GM21526 (cell line): ENCODE measurements at regions not wholly inside any gene's neighbourhood (a gene's known extent, or its start where the extent isn't known, plus 50 kb on each side); places are given as distances from the start of the nearest gene placed in this dataset.
"Not testable (repeated sequence)": the region's sequence is repeated elsewhere in the genome, so short reads cannot be mapped to it uniquely, and the experiment has no call there.

ENCODE experiments used
- ATAC-seq: cut with Tn5 transposase; IDR thresholded peaks from one replicate; pipeline ENCODE4 v1.9.1; 2021; ENCODE audit warnings: moderate library complexity; ENCODE audit not compliant: unreplicated experiment, low FRiP score

DNA sequence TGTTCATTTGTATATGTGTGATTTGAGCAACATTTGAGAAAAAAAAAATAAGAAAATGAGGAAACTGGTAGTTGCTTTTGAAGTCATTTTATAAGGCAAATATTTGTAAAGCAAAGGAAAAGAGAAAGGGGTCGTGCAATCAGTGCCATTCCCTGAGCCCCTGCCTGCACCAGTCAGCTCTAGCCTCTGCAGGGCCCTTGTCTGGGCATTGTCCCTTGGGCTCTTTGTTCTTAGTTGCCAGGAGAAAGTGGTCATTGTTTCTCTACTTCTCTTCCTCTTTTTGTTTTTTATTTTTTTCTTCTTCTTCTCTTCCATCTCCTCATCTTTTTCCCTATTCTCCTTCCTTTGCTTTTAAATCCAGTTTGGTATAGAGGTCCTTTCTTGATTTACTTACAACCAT is 175.3 kb upstream of the CREB1 start:
- no peak for ATAC-seq

DNA sequence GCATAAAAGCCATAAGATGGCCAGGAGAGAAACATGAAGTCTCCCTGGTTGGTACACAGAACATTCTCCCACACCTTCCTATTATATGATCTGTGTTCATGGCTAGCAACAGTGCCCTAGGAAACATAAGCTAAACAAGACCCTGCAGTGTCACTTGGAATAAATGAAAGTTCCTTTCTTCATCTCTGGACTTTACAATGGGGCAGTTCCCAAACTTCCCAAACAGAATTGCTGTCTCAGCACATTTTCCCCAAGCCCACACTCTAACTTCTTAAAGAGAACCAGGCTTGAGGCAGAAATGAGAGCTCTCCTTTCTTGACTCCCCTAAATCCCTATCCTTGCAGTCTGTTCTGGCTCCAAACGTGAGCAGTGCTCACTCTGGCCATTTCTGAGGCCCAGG is 173.2 kb upstream of the CREB1 start:
- ATAC-seq, result no peak

DNA sequence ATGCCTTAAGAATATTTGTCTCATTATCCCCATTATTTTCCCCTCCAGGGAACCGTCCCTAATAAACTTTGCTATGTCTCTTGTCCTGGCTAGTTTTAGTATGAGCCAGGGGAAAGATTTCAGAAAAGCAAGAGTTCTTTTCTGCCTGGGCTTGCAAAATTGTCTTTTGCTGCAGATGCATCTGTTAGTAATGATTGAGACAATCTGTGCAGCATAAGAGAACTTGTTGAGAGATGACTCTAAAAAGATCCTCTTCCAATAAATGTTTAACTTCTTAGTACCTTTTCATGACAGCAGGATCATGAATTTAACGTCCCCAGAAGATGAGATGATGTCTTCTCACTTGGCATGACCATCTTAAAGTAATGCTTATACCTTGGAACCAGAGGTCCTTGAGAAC is 172.5 kb upstream of the CREB1 start:
- ATAC-seq, result no peak

DNA sequence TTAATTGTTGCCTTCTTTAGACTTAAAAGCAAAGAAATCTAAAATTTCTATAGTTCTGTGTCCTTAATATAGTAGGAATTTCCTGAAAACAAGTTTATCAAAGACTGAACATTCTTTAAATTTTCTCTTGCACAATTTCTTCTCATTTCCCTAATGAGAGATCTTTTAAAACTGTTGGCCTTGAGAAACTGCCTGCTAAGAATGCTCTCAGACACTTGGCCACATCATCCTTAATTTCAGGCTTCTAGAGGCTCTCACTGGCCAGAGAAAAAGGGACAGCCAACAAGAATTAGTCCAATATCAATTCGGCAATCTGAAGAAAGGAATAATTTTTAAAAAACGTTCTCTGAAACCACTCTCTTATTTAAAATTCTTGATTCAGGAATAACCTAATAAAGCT is 167.0 kb upstream of the CREB1 start:
- no peak for ATAC-seq

DNA sequence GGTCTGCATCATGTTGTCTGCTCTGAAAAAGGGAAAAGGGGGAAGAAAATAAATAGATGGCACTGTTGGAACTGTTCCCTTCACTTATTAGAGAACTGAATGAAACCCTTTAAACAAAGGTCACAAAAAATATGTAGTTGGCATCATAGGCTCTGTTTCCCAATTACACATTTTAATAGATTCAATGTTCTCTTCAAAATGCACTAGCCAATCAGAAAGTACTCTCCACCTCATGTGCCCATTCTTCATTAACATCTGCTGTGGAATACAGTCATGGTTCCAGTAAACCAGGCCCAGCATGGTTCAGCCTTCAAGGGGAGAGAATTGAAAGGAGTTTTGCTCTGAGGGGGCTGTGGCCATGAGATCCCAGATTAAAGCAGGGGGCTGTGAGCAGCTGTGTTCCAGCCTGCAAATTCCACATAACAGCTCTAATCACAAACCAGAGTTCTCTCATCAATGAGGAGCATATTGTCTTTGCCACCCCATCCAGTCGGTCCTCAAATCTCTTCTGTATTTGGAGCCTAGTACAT is 165.9 kb upstream of the CREB1 start:
- ATAC-seq, result no peak

DNA sequence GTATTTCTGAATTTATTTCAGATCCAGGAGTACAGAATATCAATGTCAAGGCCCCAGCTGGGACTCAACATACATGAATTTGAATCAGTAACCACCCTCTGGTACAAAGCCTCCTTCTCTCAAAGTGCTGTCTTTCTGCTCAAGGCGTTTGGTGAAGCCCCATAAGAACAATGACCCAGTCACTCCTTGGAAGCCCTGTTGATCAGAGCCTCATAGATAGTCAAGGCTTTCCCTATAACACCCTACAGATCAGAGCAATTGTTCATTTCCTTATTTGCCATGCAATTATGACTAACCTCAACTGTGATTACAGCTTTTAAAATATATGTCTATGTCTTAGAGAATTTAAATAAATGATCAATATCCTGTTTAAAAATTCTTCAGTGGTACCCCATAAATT is 159.1 kb upstream of the CREB1 start:
- ATAC-seq, result no peak

DNA sequence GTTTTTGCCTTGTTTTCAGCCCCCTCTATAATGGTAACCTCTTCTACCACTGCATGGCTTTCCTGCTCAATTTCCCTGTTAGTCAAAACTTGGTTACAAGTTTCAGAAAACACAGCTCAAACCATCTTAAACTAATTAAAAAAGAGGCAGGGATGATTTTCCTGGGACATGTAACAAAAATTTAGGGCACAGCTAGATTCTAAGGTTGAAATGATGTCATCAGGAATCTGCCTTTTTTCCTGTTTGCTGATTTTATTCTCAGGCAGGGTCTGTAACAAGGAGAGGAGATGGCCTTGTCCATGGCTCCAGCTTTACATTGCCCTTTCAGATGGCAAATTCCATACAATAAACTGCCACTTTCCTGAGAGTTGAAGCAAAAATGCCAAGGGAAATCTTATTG is 157.9 kb upstream of the CREB1 start:
- no peak for ATAC-seq

DNA sequence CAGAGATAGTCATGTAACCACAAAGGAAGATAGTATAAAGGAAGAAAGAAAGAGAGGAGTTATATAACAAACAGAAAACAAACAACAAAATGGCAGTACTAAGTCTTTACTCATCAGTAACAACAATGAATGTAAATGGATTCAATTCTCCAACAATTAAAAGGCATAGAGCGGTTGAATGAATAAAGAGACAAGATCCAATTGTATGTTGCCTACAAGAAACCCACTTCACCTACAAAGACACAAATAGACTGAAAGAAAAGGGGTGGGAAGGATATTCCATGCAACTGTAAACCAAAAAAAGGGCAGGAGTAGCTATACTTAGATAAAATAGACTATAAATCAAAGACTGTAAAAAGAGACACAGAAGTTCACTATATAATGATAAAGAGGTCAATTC is 157.3 kb upstream of the CREB1 start:
- ATAC-seq, result no peak

DNA sequence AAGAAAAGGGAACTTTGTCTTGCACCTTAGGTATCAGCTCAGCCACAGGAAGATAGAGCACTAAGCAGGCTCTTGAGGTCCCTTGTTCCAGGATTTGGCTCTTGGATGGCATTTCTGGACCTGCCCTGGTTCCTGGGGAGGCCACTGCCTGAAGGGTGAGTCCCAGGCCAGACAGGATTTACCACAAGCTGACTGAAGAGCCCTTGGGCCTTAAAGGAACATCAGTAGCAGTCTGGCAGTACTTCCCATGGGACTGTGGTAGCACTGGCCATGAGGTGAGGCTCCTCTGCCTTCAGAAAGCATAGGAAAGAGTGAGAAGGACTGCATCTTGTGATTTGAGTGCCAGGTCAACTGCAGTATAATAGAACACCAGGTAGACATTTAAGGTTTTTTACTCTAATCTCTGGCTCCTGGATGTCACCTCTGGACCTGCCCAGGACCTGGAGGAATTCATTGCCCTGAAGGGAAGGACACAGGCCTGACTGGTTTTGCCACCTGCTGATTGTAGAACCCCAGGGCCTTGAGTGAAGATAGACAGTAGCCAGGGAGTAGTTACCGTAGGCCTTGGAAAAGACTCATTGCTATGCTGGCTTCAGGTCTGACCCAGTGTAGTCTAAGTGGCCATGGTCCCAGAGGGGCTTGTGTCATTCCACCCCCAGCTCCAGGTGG is 154.4 kb upstream of the CREB1 start:
- no peak for ATAC-seq

DNA sequence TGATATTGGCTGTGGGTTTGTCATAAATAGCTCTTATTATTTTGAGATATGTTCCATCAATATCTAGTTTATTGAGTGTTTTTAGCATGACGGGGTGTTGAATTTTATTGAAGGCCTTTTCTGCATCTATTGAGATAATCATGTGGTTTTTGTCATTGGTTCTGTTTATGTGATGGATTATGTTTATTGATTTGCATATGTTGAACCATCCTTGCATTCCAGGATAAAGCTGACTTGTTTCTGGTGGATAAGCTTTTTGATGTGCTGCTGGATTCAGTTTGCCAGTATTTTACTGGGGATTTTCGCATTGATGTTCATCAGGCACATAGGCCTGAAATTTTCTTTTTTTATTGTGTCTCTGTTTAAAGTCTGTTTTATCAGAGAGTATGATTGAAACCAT is 151.1 kb upstream of the CREB1 start:
- not testable (repeated sequence) for ATAC-seq

DNA sequence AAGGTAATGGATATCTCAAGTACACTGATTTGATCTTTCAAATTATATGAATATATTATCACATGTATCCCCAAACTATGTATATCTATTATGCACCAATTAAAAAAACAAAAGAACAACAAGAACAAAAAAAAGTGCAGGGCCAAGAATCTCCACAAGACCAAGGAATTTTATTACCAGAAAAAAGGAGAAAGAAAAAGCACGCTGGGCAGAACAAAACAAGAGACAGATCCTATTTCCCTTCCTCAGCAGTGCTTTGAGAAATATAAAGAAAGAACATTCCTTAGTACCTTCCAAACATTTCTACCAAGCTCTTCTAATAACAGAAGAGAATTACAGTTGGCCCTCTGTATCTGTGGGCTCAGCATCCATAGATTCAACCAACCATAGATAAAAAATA is 144.7 kb upstream of the CREB1 start:
- ATAC-seq, result no peak

DNA sequence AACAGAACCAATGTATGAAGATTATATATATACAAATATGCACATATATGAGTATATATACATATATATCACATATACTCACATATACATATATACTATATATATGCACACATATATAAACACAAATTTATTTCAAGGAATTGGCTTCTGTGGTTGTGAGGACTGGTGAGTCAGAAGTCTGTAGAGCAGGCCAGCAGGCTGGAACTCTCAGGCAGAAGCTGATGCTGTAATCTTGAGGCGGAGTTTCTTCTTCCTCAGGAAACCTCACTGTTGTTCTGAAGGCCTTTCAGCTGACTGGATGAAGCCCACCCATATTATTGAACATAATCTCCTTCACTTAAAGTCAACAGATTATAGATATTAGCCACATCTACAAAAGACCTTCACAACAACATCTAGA is 143.9 kb upstream of the CREB1 start:
- no peak for ATAC-seq

DNA sequence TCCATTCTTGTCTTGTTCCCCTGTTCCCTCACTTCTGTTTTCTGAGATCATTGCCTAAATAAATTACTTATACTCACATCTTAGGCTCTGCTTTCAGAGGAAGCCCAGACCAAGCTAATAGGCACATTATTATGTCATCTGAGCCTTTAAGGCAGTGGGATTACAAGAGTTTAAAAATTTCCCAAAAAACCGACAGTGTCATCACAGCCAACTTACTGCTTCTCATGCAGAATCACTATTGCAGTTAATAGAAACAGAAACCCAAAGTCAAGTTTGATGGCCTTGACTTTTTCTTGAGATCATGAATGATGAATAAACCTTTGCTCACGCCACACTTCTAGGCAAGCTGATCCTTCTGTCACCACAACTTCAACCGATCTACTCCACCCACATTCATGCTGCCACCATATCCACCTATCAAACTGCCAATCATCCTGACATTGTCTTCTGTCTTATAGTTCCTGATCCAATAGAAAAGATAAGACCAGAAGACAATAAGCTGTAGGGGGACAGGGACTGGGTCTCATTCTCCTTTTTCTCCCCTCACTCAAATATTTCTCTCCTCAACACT is 142.7 kb upstream of the CREB1 start:
- ATAC-seq, result no peak

DNA sequence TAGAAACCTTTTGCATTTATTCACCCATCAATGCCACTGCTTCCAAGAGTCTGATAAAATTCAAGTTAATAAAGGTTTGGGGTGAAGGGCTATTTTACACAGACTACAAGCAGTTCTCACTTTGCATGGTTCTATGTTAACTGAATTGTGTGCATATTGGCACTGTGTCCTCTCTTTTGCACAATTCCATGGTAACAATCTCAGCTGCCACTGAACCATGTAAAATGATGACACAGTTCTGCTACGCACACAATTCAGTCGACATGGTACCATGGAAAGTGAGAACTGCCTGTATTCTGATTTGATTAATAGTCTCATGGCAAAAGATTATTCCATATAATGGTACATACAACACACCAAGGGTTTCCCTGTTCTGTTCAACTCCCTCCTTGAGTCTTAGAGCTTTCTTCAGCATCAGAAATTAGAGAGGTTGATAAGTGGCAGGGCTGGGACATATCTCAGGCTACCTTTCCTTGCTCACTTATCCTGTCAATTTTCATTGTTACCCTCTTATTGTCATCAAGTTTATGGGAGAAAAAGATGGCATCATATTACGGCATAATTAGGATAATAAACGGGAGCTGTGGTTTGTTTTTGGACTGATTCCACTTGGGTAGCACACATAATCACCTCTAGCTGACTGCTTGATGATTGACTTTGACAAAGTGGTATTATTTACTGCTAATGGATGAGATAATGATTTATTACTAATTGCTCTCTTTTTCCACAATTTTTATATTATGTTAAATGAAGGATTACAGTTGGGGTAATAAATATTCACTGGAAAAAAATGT is 139.3 kb upstream of the CREB1 start:
- ATAC-seq, result no peak

DNA sequence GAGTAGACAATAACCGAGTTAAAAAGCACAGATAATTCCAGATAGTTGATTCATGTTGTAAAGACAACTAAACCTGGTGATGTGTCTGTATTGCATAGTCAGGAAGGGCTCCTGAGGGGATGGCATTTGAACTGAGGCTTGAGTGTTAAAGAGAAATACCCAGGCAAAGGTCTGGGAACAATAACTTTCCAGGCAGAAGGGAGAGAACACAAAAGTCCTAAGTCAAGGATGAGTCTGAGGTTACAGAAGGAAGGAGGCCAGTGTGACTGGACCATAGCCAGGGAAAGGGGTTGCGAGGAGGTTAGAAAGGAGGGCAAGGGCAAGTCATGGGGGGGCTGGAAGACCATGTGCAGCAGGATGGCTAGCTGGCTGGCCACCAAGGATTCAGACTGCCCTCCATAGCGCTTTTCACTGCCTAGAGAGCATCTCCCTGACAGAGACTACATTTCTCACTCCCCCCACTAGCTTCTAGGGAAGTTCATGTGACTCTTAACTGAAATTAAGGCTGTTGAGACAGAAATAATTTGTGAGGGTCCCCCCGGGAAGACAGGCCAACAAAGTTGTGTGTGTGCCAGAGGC is 135.5 kb upstream of the CREB1 start:
- no peak for ATAC-seq

DNA sequence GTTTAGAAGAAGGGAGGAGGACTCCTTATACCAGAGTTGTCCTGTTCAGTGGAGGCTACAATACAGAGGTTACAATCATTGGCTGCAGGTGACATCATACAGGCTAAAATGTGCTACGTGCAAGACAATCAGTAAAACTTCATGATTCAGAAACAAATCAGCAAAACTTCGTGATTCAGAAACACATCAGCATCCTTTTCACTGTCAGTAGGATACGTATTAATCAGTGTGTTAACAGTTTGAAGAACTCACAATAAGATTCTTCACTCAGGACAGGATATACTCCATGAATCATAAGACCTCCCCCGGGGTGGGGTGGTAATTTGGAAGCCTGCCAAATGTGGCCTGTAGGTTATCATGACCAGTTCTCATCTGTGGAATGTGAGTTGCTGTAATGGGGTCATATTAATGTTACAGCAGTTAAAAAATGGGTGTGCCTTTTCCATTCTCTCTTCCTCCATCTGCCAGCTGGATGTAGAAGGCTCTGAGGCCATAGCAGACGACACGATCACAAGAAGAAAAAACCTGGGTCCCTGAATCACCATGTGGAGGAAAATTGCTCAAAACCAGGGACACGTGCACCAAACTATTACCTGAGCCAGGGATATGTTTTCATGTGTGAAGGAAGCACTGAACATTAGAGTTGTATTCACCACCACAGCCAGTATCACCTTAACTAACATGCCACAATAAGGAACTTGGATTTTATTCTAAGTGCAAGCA is 134.8 kb upstream of the CREB1 start:
- no peak for ATAC-seq

DNA sequence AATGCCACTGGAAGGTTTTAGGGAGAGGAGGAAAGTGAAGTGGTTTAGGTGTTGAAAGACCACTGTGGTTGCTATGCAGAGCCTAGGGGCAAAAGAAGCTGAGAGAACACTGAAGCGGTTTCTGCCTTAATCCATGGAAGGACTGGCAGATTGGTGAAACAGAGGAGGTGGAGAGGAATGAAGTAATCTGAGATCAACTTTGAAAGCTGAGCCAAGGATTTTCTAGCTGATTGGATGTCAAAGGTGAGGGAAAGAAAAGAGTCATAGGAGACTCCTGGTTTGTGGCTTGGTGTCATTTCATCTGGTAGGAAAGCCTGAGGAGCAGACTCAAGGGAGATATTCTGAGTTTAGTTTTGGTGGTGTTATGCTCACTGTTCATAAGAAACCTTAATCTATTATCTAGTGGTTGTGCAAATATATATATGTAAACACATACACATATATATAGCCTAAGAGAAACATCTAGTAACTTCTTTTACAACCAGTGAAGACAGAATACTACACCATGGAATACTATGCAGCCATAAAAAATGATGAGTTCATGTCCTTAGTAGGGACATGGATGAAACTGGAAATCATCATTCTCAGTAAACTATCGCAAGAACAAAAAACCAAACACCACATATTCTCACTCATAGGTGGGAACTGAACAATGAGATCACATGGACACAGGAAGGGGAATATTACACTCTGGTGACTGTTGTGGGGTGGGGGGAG is 134.1 kb upstream of the CREB1 start:
- no peak for ATAC-seq

DNA sequence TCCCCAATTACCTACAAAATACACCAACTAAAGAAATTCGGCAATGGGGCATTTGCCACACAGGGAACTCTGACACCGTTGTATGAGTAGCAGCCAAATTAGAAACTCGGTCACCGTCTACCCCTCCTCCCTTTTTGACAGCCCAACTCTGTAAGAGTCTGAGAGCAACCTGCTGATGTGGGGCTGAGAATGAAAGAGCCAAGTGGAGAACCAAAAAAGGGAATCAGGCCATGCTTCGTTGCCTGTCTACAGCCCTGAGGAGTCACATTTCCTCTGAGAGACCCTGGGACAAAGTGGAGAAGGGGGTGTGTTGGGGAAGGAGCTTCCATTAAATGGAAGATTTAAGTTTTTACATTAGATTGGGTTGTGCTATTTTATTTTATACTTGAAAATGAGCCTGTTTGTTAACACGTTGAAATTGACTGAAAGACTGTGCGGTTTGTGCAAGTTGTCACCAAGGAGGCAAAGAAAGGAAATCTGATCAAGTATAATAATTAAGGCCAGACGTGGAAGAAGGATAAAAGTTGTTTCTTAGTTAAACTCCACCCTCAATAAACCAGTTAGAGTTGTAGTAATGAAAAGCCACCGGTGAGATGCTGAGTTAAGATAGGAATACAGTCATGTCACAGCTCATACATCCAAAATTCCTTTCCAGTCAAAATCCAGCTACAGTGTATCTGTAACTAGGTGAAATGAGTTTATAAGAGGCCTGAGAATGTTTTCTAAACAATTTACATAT is 131.7 kb upstream of the CREB1 start:
- ATAC-seq, result no peak

DNA sequence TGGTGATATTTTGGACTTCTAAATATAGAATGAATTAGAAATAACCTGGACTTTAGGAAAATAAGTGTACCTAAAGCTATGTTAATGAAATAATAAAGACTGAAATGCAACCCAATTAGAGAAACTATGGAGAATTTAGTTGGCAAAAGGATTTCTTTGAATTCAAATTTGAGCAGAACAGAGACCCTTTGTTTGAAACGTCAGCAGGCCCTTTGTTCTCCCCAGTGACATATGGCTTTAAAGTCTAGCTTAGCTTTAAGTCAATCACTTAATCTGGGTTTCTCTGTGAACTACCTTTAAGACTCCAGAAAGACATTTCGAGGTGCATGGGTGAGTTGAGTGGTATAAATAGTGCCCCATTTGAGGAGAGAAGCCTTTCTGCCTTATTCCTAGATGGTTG is 130.5 kb upstream of the CREB1 start:
- no peak for ATAC-seq
